Stimulated activated CD4-positive, alpha-beta T cell treated with anti-CD3 and anti-CD28 coated beads, Interleukin-12 subunit alpha, Interleukin-12 subunit beta, amount 100 ng/mL, for 4 hours (primary cell): ENCODE measurements at regions not wholly inside any gene's neighbourhood (a gene's known extent, or its start where the extent isn't known, plus 50 kb on each side); places are given as distances from the start of the nearest gene placed in this dataset.
"Not testable (repeated sequence)": the region's sequence is repeated elsewhere in the genome, so short reads cannot be mapped to it uniquely, and the experiment has no call there.

Source experiments
- DNase-seq: peaks from one replicate; pipeline ENCODE4 v3.0.0-alpha.2; 2020

GRCh38 chr9:78172610-78173009 lies 63.3 kb upstream of the CEP78 start:
- not testable (repeated sequence) for DNase-seq

GRCh38 chr9:78171651-78172050 lies 64.2 kb upstream of the CEP78 start:
- no peak for DNase-seq

GRCh38 chr9:78169125-78169524 lies 66.8 kb upstream of the CEP78 start:
- no peak for DNase-seq

GRCh38 chr9:78167356-78167755 lies 68.5 kb upstream of the CEP78 start:
- DNase-seq, result no peak

- no peak for DNase-seq
Observed at GRCh38 chr9:78163834-78164233, 72.0 kb upstream of the CEP78 start.

GRCh38 chr9:78158286-78158685 lies 77.6 kb upstream of the CEP78 start:
- no peak for DNase-seq

- DNase-seq, result no peak
Observed at GRCh38 chr9:78150983-78151356, 84.9 kb upstream of the CEP78 start.

- no peak for DNase-seq
Observed at GRCh38 chr9:78150312-78150982, 85.4 kb upstream of the CEP78 start.

- DNase-seq, result no peak
Observed at GRCh38 chr9:78149702-78150291, 86.1 kb upstream of the CEP78 start.

- no peak for DNase-seq
Observed at GRCh38 chr9:78146241-78146640, 89.6 kb upstream of the CEP78 start.

- no peak for DNase-seq
Observed at GRCh38 chr9:78144663-78145377, 91.1 kb upstream of the CEP78 start.

GRCh38 chr9:78144008-78144381 lies 91.9 kb upstream of the CEP78 start:
- no peak for DNase-seq

- no peak for DNase-seq
Observed at GRCh38 chr9:78143281-78144007, 92.4 kb upstream of the CEP78 start.

GRCh38 chr9:78142264-78142663 lies 93.6 kb upstream of the CEP78 start:
- DNase-seq, result not testable (repeated sequence)

GRCh38 chr9:78133751-78134150 lies 102.1 kb upstream of the CEP78 start:
- no peak for DNase-seq

- no peak for DNase-seq
Observed at GRCh38 chr9:78132701-78133058, 101.1 kb upstream of the GNAQ start.

GRCh38 chr9:78131969-78132700 lies 100.5 kb upstream of the GNAQ start:
- no peak for DNase-seq

- no peak for DNase-seq
Observed at GRCh38 chr9:78130853-78131252, 99.2 kb upstream of the GNAQ start.

GRCh38 chr9:78130004-78130403 lies 98.4 kb upstream of the GNAQ start:
- no peak for DNase-seq

- no peak for DNase-seq
Observed at GRCh38 chr9:78127279-78128225, 95.9 kb upstream of the GNAQ start.

GRCh38 chr9:78123808-78124207 lies 92.2 kb upstream of the GNAQ start:
- DNase-seq, result no peak

GRCh38 chr9:78122631-78123030 lies 91.0 kb upstream of the GNAQ start:
- DNase-seq, result no peak
